HUES48 (cell line): ENCODE measurements at regions not wholly inside any gene's neighbourhood (a gene's known extent, or its start where the extent isn't known, plus 50 kb on each side); places are given as distances from the start of the nearest gene placed in this dataset.

Experiments used
- H3K27ac ChIP-seq: one replicate; pipeline ENCODE4 v1.7.0; 2013; ENCODE audit warnings: low read depth, low read length, inconsistent platforms
- H3K27me3 ChIP-seq: 2 replicates; pipeline ENCODE4 v1.6.1; 2013; ENCODE audit warnings: mild to moderate bottlenecking, low read length; ENCODE audit not compliant: control insufficient read depth, insufficient read depth
- H3K36me3 ChIP-seq: 2 replicates; pipeline ENCODE4 v1.6.1; 2013; ENCODE audit warnings: low read length; ENCODE audit not compliant: control insufficient read depth, insufficient read depth
- H3K4me1 ChIP-seq: 2 replicates; pipeline ENCODE4 v1.6.1; 2013; ENCODE audit warnings: mild to moderate bottlenecking, low read length; ENCODE audit not compliant: control insufficient read depth, insufficient read depth
- H3K4me3 ChIP-seq: 2 replicates; pipeline ENCODE4 v1.5.1; 2013; ENCODE audit warnings: mild to moderate bottlenecking, low read depth, low read length
- H3K9ac ChIP-seq: 2 replicates; pipeline ENCODE4 v1.6.1; 2013; ENCODE audit warnings: mild to moderate bottlenecking, low read depth, low read length, moderate library complexity
- H3K9me3 ChIP-seq: 2 replicates; pipeline ENCODE4 v1.6.1; 2013; ENCODE audit warnings: low read length; ENCODE audit not compliant: control insufficient read depth, insufficient read depth

- Histone ChIP-seq H3K4me1 (peaks cover 8% of the 10 kb centered on the region; the same call in 1 of the 2 replicates), H3K9me3 (no peaks in the 10 kb centered on the region), H3K27me3 (no peaks in the 10 kb centered on the region), H3K27ac (no peak overlapping the region), H3K4me3 (no peak overlapping the region), H3K36me3 (no peaks in the 10 kb centered on the region), H3K9ac (no peak overlapping the region)
Observed at GRCh38 chr1:200233393-200233792, 176.4 kb downstream of the ZNF281 start.

- H3K36me3 ChIP-seq, result no peaks in the 10 kb centered on the region
- H3K9ac ChIP-seq, result no peak overlapping the region
- no peaks in the 10 kb centered on the region for H3K9me3 ChIP-seq
- H3K4me3 ChIP-seq, result no peak overlapping the region
- no peak overlapping the region for H3K27ac ChIP-seq
- H3K27me3 ChIP-seq, result no peaks in the 10 kb centered on the region
- H3K4me1 ChIP-seq, result peaks cover 21% of the 10 kb centered on the region
Observed at GRCh38 chr1:200231787-200232231, 178.0 kb downstream of the ZNF281 start.

- H3K27me3 ChIP-seq, result no peaks in the 10 kb centered on the region
- no peak overlapping the region for H3K27ac ChIP-seq
- H3K36me3 ChIP-seq, result no peaks in the 10 kb centered on the region
- H3K4me3 ChIP-seq, result no peak overlapping the region
- H3K9me3 ChIP-seq, result no peaks in the 10 kb centered on the region
- peaks cover 30% of the 10 kb centered on the region for H3K4me1 ChIP-seq
- no peak overlapping the region for H3K9ac ChIP-seq
Observed at GRCh38 chr1:200230671-200231070, 179.2 kb downstream of the ZNF281 start.

GRCh38 chr1:200228486-200228885 lies 181.3 kb downstream of the ZNF281 start:
- Histone ChIP-seq H3K36me3 (no peaks in the 10 kb centered on the region), H3K4me3 (no peak overlapping the region), H3K9ac (no peak overlapping the region), H3K27ac (no peak overlapping the region), H3K4me1 (peaks cover 32% of the 10 kb centered on the region), H3K9me3 (no peaks in the 10 kb centered on the region), H3K27me3 (no peaks in the 10 kb centered on the region)

GRCh38 chr1:200228081-200228480 lies 181.8 kb downstream of the ZNF281 start:
- H3K4me3 ChIP-seq, result no peak overlapping the region
- H3K4me1 ChIP-seq, result peaks cover 32% of the 10 kb centered on the region
- no peak overlapping the region for H3K27ac ChIP-seq
- no peaks in the 10 kb centered on the region for H3K36me3 ChIP-seq
- no peak overlapping the region for H3K9ac ChIP-seq
- H3K9me3 ChIP-seq, result no peaks in the 10 kb centered on the region
- no peaks in the 10 kb centered on the region for H3K27me3 ChIP-seq
